ENCODE measurements at regions not wholly inside any gene's neighbourhood (a gene's known extent, or its start where the extent isn't known, plus 50 kb on each side); places are given as distances from the start of the nearest gene placed in this dataset.

DNA sequence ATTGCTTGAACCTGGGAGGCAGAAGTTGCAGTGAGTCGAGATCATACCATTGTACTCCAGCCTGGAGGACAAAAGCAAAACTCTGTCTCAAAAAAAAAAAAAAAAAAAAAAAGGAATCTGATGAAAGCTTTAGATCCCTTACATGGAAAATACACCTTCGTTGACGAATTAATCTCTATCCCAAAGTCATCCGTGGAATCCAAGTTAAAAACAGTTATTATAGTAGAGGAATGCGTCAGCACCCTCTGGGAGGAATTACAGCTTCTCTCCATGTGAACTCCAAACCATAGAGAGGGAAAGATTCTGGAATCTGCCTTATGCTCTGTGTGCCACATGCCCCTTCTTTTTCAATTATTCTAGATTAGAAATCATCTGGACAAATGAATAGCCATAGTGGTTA lies 192.3 kb upstream of the C2CD4B start:
- no peaks in the 10 kb centered on the region for H3K36me3 ChIP-seq (ENCODE audit: control insufficient read depth, insufficient read depth, low read length)
- no peak for DNase-seq (ENCODE audit: low read depth)
- peaks cover 2% of the 10 kb centered on the region for H3K27me3 ChIP-seq (ENCODE audit: control insufficient read depth, insufficient read depth, low read length)
- TF ChIP-seq, protein P1, sequence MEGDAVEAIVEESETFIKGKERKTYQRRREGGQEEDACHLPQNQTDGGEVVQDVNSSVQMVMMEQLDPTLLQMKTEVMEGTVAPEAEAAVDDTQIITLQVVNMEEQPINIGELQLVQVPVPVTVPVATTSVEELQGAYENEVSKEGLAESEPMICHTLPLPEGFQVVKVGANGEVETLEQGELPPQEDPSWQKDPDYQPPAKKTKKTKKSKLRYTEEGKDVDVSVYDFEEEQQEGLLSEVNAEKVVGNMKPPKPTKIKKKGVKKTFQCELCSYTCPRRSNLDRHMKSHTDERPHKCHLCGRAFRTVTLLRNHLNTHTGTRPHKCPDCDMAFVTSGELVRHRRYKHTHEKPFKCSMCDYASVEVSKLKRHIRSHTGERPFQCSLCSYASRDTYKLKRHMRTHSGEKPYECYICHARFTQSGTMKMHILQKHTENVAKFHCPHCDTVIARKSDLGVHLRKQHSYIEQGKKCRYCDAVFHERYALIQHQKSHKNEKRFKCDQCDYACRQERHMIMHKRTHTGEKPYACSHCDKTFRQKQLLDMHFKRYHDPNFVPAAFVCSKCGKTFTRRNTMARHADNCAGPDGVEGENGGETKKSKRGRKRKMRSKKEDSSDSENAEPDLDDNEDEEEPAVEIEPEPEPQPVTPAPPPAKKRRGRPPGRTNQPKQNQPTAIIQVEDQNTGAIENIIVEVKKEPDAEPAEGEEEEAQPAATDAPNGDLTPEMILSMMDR (IDR thresholded peaks at IDR 0.05; ENCODE audit: insufficient read depth, low read length, poor library complexity, severe bottlenecking) = no peak
- H3K4me3 ChIP-seq (ENCODE audit: low read depth, low read length) = no peak overlapping the region

DNA sequence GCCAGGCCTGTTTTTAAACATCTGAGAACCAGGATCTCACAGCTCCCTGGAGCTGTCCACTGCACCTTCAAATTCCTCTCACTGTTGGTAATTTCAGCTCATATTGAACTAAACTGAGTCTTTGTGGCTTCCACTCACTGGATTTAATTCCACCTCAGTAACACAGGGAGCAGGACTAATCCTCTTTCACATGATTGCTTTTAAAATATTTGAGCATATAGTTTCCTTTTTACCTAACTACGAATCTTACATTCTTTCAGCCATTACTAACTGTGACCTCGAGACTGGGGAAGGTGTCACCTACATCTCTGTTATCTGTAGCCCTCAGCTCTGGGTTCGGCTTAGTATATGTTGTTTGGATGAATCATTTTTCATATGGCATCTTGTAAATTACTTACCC lies 194.3 kb upstream of the C2CD4B start:
- Histone ChIP-seq H3K4me3 (ENCODE audit: low read depth, low read length) (no peak overlapping the region), H3K36me3 (ENCODE audit: control insufficient read depth, insufficient read depth, low read length) (no peaks in the 10 kb centered on the region), H3K27me3 (ENCODE audit: control insufficient read depth, insufficient read depth, low read length) (no peaks in the 10 kb centered on the region)
- DNase-seq (ENCODE audit: low read depth) = no peak
- TF ChIP-seq, protein P1 (IDR thresholded peaks at IDR 0.05; ENCODE audit: insufficient read depth, low read length, poor library complexity, severe bottlenecking) = no peak

DNA sequence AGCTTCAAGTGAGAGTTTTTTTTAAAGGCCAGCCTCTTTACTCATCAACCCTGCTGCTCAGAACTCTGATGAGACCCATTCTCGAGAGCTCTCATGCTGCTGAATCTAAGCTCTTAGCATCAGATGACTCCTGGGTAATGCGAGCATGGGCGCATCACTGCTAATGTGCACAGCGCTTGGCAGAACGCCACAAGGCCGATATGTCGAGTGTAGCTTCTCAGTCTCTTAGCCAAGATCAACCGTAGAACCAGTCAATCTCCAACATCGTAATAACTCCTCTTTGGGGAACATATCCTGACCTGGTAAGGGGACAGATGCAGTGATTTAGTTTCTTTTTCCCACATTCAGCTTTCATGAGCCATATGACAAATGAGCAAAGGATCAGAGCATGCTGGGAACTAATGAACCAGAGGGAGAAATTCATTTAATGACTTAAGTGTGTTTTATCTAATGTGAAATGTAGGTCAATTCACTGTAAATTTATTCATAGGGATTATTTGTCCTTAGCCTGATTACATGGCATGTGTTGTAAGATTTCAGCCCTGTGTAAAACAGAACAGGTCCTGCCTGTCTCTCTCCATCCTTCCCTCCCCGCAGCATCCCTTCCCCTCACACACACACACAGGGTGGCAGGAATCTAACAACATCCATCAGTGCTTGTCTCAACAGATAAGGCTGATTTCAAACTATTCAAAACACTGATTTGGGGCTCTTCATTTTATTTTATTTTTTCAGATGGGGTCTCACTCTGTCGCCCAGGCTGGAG lies 195.4 kb upstream of the C2CD4B start:
- no peaks in the 10 kb centered on the region for H3K27me3 ChIP-seq (ENCODE audit: control insufficient read depth, insufficient read depth, low read length)
- no peaks in the 10 kb centered on the region for H3K36me3 ChIP-seq (ENCODE audit: control insufficient read depth, insufficient read depth, low read length)
- no peak for DNase-seq (ENCODE audit: low read depth)
- TF ChIP-seq, protein P1 (IDR thresholded peaks at IDR 0.05; ENCODE audit: insufficient read depth, low read length, poor library complexity, severe bottlenecking) = no peak
- H3K4me3 ChIP-seq (ENCODE audit: low read depth, low read length) = no peak overlapping the region

DNA sequence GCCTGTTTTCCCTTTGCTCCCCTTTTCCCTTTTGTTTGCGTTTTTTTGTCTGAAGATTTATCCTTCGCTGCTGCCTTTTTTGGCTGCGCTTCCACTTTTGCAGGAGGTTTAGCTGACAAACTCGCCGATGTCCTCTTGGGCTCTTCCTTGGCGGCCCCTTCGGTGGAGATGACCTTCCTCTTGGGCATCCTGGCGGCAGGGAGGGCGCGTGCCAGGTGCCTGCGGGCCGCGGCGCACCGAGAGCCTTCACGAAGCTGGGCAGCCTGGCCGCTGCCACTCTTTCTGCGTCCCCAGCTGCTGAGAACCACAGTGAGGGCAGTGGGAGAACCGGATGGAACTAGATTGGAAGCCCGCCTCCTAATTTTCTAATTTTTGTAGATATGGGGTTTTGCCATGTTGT lies 197.1 kb upstream of the C2CD4B start:
- Histone ChIP-seq H3K4me3 (ENCODE audit: low read depth, low read length) (no peak overlapping the region), H3K36me3 (ENCODE audit: control insufficient read depth, insufficient read depth, low read length) (no peaks in the 10 kb centered on the region), H3K27me3 (ENCODE audit: control insufficient read depth, insufficient read depth, low read length) (no peaks in the 10 kb centered on the region)
- no peak for DNase-seq (ENCODE audit: low read depth)
- TF ChIP-seq, protein P1 (IDR thresholded peaks at IDR 0.05; ENCODE audit: insufficient read depth, low read length, poor library complexity, severe bottlenecking) = no peak

DNA sequence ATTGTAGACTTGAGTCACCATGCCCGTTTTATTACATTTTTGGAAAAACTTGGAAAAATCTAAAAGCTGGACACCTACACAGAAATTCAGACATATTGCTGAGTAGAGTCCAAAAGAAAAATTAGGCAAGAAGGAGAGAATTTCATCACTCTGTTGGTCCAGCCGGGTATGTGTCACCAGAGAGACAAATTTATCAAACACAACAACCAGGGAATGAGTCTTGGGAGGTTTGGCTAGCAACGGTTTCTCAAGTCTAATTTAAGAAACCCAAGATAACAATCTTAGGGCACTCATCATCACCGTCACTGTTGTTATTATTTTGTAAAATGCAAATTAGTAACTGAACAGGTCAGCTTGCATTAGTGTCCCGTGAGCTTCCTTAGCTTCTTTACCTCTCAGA lies 197.5 kb upstream of the C2CD4B start:
- Histone ChIP-seq H3K27me3 (ENCODE audit: control insufficient read depth, insufficient read depth, low read length) (no peaks in the 10 kb centered on the region), H3K4me3 (ENCODE audit: low read depth, low read length) (no peak overlapping the region), H3K36me3 (ENCODE audit: control insufficient read depth, insufficient read depth, low read length) (no peaks in the 10 kb centered on the region)
- DNase-seq (ENCODE audit: low read depth) = no peak
- TF ChIP-seq, protein P1 (IDR thresholded peaks at IDR 0.05; ENCODE audit: insufficient read depth, low read length, poor library complexity, severe bottlenecking) = no peak

DNA sequence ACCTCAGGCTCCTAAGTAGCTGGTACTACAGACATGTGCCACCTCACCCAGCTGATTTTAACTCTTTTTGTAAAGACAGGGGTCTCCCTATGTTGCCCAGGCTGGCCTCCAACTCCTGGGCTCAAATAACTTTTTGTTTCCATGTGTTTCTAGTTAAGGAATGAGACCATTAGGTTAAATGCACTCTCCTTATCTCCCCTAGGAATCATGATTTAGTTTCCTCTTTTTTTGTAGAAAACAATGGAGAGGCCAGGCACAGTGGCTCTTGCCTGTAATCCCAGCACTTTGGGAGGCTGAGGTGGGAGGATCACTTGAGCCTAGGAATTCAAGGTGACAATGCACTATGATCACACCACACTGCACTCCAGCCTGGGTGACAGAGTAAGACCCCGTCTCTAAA lies 198.8 kb upstream of the C2CD4B start:
- Histone ChIP-seq H3K4me3 (ENCODE audit: low read depth, low read length) (no peak overlapping the region), H3K27me3 (ENCODE audit: control insufficient read depth, insufficient read depth, low read length) (no peaks in the 10 kb centered on the region), H3K36me3 (ENCODE audit: control insufficient read depth, insufficient read depth, low read length) (no peaks in the 10 kb centered on the region)
- no peak for DNase-seq (ENCODE audit: low read depth)
- TF ChIP-seq, protein P1 (IDR thresholded peaks at IDR 0.05; ENCODE audit: insufficient read depth, low read length, poor library complexity, severe bottlenecking) = no peak

Data from kidney epithelial cell (primary cell).